Fibroblast of peridontal ligament (primary cell): ENCODE measurements at regions not wholly inside any gene's neighbourhood (a gene's known extent, or its start where the extent isn't known, plus 50 kb on each side); places are given as distances from the start of the nearest gene placed in this dataset.

ENCODE experiments used
- DNase-seq: peaks from one replicate; pipeline ENCODE4 v3.0.0-alpha.2; 2010; ENCODE audit errors: extremely low read depth

DNA sequence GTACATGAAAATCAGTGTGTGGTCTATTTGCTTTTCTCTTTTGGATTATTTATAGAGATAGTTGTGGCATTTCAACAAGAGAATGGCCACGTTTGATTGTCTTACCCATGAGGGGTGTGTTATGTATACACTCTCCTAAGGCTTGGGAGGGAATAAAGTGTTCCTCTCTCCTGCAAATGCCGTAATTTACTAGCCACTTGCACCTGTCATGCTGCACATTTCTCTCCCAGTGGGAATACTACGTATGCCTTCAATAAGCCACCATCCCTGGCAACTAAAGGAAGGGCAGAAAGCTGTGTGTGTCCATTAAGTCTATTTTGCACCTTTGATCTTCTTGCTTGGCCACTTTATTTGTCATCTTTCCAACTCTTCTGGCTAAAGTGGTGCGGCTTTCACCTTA is 541.2 kb downstream of the QKI start:
- DNase-seq, result no peak

DNA sequence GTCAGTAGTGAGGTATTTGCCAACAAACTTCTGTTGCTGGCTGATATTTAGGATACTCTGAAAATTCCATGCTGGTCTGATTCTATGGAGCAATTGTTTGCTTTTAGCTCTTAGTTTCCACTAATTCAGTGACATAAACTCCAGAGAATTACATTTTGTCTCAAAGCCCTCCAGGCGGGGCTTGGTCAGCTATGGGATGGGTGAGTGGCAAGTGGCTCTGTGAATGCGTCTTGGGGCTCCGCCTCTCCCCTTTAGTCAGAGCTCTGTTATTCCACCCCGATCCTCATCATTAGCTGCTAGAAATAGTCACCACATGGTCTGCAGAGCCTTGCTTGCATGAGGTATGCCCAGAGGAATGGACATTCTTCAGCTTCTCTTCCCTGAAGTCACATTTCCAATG is 540.6 kb downstream of the QKI start:
- DNase-seq, result peak; percentile 1

DNA sequence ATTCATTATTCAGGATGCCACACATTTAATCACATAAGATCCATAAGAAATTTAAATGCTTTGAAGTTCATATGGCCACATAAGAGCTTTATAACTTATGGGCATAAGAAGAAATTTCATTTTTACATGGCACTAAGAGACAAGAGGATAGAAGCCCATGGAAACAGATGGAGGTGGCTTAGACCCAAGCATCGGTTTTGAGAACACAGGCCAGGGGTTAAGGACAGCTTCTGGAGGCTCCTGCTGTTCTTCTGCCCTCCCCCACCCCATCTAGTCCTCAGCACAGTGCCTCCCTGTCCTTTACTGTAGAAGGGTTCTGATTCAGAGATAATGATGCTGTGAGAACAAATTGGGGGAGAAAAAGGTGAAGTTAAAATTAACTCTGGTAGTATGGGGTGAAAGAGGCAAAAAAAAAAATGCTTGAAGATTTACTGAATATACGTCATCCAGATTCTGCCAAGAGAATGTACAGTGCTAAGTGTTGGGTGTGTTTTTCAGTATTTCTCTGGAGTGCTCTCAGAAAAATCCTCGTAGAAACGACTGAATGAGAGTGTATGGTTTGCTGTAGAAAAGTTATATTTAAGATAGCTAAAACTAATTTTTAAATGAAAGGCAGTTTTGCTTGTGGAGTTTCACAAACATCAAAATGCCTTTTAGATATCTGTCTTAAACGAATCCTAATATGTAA is 539.7 kb downstream of the QKI start:
- DNase-seq, result no peak

DNA sequence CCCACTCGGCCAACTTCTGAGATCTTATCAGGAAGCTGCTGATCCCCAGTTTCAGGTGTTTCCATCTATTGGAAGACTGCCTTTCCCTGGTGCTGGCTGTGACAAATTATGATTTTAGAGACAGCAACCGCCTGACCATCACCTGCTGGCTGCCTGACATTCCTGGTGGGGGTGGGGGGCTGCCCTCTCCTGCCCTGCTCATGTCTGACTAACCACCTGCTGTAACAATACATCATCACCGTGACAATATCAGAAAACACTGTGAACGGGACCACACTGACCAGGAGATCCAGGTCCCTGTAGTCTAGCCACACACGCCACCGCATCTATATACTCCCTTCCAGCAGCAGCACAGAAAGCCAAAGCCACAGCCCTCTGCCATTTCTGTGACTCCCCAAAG is 537.5 kb downstream of the QKI start:
- DNase-seq, result no peak

DNA sequence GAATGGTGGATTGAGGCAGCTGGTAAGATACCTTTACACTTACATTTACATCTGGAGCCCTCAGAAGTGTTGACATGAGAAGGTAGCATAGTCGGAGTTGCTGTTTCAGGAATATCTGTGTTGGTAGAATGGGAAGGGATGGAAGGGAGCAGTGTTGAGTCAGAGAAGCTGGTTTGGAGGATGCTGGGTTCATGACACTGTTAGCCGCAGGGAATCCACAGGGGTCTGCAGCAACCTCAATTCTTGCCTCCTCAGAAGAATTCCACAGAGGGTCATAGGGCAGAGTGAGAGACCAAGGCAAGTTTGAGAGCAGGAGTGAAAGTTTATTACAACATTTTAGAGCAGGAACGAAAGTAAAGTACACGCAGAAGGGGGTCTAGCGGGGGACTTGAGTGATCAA is 536.8 kb downstream of the QKI start:
- DNase-seq, result no peak

DNA sequence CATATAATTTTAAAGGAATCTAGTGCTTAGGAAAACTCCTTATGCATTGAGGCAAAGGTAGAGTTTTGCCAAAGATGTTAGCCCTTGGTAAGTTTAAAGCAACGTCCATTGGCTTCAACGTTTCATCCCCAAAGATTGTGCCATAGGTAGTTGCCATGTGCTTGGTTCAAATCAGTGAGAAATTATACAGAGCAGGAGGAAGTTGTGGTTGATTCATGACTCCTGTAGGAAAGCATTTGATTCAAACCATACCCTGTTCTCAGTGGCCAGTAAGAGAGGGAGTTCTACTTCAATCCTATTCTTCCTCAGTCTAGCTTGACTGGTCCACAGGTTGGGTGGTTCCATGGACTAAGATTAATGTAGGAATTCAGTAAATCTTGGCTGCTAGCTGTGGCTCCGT is 535.6 kb downstream of the QKI start:
- no peak for DNase-seq

DNA sequence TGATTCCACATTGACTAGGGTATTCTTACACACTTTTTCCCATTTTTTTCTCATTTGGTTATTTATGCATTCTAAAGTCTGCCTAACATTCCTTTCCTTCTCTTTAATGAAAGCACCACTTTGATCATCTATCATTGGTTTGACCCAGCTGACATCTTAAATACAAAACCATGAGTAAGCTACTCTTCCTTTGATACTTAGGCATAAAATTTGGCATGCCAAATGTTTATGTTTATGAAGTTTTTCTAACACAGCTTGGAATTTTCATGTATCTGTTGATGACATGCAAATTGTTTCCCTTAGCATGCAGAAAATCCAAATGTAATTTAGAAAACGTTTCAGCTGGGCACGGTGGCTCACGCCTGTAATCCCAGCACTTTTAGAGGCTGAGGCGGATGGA is 534.9 kb downstream of the QKI start:
- no peak for DNase-seq

DNA sequence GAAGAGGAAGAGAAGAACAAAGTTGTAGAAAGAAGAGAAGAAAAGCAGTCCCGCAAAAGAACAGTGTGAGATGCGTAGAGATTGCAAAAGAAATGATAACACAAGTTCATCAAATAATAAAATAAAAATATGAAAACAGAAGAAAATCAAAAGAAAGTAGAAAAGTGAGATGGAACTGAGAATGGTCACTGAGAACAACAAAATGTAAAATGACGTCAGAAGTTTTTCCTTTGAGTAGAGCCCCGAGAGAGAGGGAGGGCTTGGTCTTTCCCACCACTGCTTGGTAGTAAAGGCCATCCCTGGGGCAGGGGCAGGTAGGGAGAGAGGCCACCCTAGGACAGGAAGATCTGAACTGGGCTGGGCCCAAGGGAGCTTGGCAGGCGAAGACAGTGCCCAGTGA is 533.7 kb downstream of the QKI start:
- no peak for DNase-seq

DNA sequence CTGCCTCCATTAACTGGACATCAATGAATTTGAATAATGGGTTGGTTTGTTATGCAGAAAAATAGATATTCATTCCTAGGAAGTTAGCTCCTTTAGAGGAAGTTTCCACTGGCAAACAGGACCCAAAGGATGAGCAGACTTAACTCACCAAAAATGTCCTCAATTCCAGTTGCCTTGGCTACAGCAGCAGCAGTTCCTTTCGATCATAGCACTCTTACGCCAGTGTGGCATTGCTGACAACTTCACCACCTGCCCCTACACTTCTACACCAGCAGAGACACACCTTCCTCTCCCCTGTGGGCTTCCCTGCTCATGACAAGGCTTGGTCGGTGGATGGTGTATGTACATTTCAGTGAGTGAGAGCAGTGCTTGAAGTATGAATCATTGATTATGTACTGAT is 532.8 kb downstream of the QKI start:
- no peak for DNase-seq

DNA sequence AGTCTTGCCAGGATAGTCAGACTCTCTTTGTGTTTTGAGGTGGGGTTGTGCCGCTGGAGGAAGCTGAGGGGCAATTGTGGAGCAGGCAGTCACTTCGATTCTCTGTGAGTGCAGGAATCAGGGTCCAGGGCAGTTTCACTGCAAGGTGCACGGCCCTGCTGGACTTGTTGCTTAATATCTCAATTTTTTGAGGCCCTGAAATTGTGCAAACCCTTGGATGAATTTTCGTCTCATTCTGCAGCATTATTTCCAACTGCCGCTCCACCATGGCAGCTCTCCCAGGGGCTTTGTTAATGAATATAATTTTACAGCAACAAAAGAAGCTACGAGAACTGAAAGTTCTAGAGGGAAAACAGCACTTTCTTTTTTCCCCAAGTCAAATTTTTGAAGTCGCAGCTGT is 531.9 kb downstream of the QKI start:
- no peak for DNase-seq

DNA sequence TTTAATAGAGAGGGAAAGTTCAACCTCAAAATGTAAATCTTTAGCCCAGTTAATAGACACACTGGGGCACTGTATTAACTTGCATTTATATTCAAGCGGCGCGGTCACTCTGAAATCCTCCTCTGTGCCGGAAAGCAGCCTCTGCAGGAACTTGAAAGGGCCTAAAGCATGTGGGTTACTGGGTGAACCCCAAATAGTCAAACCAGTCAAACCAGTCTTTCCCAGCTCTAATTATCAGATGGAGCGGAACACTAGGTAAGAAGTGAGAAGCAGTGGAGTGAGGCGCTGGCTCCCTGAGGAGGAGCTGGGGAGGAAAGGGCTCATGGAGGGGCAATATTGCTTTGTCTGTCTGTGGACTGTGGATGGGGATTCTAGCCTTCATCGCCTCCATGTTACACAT is 531.3 kb downstream of the QKI start:
- DNase-seq, result no peak

DNA sequence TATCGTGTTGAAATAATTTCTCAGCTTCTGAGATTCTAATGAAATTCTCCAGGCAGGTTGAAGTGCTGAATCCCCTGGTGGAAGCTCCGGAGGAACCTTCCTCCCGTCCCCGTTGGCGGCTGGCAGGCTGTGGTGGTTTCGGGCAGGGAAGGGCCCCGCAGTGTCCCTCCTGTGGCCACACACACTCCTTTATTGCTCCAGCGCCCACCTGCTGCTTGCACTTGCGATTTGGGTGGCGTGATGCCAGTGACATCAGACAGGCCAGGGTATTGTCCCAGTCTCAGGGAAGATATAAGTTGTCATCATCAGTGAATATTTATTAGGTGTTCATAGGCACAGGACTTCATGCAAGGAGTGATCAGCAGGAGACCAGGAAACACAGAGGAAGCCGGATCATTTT is 530.4 kb downstream of the QKI start:
- no peak for DNase-seq

DNA sequence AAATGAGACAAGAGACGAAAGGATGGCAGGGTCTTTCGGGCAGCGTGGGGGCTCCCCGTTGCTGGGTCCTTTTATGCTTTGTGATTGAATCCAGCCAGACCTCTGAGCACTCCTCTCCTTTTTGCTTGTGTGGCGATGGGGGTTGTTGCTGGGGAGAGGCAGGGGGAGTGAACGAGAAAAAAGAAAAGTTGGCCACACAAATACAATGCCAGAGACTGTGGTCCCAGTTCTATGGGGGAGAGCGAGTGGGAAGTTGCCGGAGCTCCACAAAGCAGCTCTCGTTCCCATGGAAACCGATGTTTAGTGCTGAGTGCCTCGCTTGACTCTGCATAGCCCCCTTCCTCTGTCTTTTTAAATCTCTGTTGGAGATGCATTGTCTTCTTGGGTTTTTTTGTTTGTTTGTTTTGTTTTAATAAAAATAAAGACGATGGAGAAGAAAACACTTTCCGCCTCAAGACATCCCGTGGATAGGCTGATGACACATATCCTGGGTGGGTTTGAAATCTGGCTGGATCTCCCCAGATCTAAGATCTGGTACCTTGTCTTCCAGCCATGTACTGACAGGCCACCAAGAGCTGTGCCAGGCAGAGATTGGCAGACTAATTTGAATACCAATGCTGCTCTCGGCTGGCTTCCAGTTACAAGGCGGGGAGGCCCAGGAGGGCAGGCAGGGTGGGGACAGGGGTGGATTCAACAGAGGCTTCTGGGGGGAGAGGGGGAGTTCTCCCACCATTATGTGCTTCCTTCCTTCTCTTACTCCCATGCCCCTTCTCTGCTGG is 529.3 kb downstream of the QKI start:
- no peak for DNase-seq

DNA sequence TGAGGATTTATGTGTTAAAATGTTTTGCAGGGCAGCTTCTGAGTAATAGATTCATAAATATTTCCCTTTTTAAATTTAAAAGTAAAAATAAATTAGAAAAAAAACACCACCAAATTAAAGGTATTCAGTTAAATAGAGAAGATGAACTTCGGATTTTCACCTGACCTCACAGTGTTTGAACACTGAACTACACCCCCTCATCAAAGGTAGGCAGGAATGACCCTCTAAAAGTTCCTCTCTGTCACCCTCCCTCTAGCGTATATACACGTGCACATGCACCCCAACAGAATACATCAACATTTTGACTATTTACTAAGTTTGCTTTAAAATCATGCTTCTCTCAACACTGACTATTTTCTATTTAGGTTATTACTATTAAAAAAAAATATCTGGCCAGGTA is 528.3 kb downstream of the QKI start:
- no peak for DNase-seq

DNA sequence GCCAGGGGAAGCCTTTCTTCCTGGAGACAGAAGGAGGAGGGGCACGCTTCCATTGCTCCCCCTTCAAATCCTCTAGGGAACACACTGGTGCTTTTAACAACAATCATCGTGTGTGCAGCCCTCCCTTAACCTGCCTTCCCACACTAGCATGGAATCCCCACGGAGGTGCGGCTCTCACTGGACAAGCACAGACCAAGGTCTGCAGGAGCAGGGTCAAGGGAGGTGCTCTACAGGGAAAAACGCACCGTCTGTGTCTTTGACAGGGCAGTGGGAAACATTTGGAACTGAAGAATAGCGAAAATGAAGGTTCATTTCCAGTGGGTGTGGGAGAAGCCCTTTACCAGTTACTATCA is 527.1 kb downstream of the QKI start:
- DNase-seq, result no peak

DNA sequence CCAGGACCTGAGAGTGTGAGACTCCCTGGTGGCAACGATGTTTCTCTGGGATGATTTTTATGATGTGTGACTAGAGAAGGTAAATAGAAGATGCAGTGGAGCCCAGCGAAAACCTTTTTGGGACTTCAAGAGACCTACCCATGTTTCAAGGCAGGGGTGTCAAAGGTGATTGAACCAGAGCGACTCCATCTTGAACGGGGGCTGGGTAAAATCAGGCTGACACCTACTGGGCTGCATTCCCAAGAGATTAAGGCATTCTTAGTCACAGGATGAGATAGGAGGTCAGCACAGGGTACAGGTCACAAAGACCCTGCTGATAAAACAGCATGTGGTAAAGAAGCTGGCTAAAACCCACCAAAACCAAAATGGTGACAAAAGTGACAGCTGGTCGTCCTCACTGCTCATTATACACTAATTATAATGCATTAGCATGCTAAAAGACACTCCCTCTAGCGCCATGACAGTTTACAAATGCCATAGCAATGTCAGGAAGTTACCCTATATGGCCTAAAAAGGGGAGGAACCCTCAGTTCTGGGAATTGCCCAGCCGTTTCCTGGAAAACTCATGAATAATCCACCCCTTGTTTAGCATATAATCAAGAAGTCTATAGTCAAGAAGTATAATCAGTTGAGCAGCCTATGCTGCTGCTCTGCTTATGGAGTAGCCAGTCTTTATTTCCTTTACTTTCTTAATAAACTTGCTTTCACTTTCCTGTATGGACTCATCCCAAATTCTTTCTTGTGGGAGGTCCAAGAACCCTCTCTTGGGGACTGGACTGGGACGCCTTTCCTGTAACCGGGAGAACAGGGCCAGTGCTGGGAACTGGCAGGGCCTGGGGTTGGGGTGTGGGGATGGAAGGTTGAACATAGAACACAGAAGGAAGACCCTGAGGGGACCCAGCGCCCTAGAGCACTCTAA is 526.4 kb downstream of the QKI start:
- no peak for DNase-seq

DNA sequence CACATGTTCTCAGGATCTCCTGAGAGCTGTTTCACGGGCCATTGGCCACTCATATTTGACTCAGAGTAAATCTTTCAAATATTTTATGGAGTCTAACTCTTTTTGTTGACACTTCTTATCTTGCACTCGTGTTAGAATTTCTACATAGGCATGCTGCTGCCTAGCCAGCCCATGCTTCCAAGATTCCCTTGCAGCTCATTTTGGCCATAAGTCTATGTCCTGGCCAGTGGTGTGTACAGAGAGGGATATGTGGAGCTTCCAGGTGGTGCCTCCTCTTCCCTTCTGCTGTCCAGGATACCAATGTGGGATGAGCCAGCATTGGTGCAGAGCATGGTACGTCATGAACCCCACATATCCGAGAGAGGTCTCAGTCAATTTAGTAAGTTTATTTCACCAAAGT is 522.6 kb downstream of the QKI start:
- no peak for DNase-seq

DNA sequence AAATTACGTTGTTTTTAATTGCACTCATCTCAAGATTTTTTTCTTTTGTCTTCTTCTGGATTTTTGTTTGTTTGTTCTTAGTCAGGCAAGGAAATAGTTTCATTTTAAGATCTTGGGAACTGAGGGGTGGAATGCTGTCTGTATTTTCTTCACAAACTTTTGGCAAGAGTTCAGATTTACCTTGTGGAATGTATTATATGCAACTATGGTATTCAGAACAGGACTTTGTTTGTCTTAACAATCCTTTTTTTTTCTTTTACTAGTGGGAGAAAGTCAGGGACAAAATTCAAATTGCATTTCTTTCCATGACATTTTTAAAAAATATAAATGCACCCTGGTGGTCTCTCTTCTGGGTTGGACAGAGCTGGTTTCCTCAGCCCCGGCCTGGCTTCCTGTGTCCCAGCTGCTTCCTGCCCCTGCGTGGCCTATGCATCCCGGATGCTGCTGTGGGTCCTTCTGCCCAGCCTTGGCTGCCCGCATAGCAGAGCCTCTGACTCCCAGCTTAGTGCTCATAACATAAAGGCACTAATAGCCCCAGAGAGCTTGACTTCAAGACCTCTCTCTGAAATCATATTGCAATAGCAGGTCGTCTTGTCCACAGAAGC is 520.7 kb downstream of the QKI start:
- DNase-seq, result no peak

DNA sequence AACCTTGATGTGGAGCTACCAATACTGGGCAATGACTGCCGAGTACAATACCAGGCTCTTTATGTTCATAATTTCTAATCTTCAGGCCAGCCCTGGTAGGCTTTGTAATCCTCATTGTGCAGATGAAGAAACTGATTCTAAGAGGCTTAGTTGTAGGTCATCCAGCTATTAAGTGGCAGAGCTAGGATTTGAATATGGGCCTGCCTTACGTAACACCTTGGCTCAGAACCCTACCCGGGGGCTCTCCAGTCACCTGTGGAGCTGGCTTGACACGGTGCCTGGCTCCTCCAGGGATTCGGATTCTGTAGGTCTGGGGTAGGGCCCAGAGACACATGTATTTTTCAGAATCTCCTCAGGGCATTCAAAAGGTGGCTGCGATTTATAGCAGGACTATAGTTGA is 515.5 kb downstream of the QKI start:
- no peak for DNase-seq

DNA sequence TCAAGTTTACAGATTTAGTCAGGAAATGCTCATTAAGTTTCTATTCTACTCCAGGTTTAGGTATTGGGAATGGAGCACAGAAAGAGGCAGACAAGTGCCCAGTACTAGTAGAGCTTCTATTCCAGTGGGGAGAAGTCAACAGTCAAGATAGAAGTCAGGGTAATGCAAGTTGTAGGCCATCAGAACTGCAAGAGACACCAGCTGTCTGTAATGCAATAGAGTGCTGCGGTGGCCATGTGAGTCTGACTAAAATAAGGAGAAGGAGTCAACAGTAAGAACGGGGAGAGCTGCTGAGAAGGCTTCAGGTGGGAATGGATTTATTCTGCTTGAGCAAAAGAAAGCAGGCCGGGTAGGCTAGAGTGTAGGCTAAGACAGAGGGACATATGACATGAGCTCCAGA is 515.0 kb downstream of the QKI start:
- DNase-seq, result no peak

DNA sequence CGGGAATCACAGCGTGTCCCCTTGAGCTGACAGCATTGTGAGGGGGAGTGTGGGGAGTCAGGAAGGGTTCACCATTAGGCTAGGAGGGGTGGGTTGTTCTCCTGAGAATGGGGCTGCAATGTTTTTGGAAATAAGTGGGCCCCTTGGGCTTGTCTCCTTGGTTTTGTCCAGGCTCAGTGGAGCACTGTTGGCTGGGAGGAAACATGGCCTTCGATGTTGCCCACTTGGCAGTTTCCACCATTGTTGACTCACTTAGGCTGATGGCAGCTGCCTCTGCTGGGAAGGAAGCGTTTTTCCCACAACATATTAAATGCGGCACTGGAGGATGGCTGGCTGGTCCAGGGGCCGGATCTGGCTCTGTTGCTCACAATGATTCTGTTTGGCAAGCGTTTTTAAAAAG is 512.1 kb downstream of the QKI start:
- DNase-seq, result peak; percentile 10

DNA sequence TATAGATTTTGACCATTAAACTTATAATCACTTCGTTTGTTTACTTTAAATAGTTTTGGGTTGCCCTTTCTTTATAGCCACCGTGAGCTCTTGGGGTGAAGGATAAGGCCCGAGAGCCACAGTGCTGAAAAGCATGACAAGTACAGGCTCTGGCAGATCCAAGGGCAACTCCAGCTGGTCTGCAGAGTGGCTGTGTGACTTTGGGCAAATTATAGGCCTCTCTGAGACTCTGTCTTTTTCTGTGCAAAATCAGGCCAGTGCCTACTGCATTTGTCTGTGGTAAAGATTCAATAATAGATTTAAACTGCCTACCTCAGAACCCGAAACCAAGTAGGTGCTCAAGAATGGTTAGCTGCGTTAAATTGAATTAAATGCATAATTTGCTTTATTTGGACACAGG is 511.3 kb downstream of the QKI start:
- DNase-seq, result no peak
